Spleen (tissue), 11 donors: ENCODE measurements at regions not wholly inside any gene's neighbourhood (a gene's known extent, or its start where the extent isn't known, plus 50 kb on each side); places are given as distances from the start of the nearest gene placed in this dataset.

ENCODE experiments used
- DNase-seq: peaks from one replicate; pipeline ENCODE4 v3.0.0-alpha.2; 2020
- H3K27ac ChIP-seq, 8 donors: fragments of 200-600 bp; sonication (generic) in 7 of 8; 1 replicate in 4 of 8; 2 replicates in 4 of 8; pipeline versions ENCODE4 v1.5.0 to v1.8.0; 2016 to 2021; ENCODE audit warnings: inconsistent platforms in 4 of 8, mild to moderate bottlenecking in 4 of 8, moderate library complexity in 1 of 8
- H3K27me3 ChIP-seq, 7 donors: fragments of 200-600 bp; sonication (generic) in 6 of 7; replicated peaks in 1 of 7; 1 replicate in 4 of 7; 2 replicates in 3 of 7; pipeline versions ENCODE4 v1.5.0 to v1.8.0; 2016 to 2021; ENCODE audit warnings: inconsistent platforms in 3 of 7, mild to moderate bottlenecking in 1 of 7
- H3K36me3 ChIP-seq, 6 donors: fragments of 200-600 bp; sonication (generic) in 5 of 6; 1 replicate in 4 of 6; 2 replicates in 2 of 6; pipeline versions ENCODE4 v1.5.0 to v1.8.0; 2016 to 2021; ENCODE audit warnings: inconsistent platforms in 2 of 6
- H3K4me1 ChIP-seq, 6 donors: fragments of 200-600 bp; sonication (generic) in 5 of 6; 1 replicate in 3 of 6; 2 replicates in 3 of 6; pipeline versions ENCODE4 v1.5.0 to v1.8.0; 2016 to 2021; ENCODE audit warnings: inconsistent platforms in 3 of 6
- H3K4me3 ChIP-seq, 8 donors: fragments of 200-600 bp; sonication (generic) in 7 of 8; 1 replicate in 4 of 8; 2 replicates in 4 of 8; pipeline versions ENCODE4 v1.5.0 to v1.8.0; 2016 to 2021; ENCODE audit warnings: inconsistent platforms in 4 of 8, mild to moderate bottlenecking in 4 of 8, moderate library complexity in 2 of 8
- H3K9me3 ChIP-seq, 8 donors: fragments of 200-600 bp; sonication (generic) in 7 of 8; 1 replicate in 4 of 8; 2 replicates in 4 of 8; pipeline versions ENCODE4 v1.5.0 to v1.8.0; 2016 to 2021; ENCODE audit warnings: inconsistent platforms in 4 of 8
- POLR2A ChIP-seq, 3 donors: fragments of 450-650 bp; IDR thresholded peaks; one replicate each; pipeline ENCODE4 v1.5.1; 2017; ENCODE audit warnings: antibody characterized with exemption in 3 of 3, mild to moderate bottlenecking in 1 of 3
- POLR2AphosphoS5 ChIP-seq, 3 donors: sonication (generic); formaldehyde crosslinking; IDR thresholded peaks; one replicate each; pipeline ENCODE4 v1.5.1; 2017; ENCODE audit warnings: antibody characterized with exemption in 3 of 3
- WGBS, 5 donors: extraction: QIAGEN DNeasy Blood & Tissue Kit in 3 of 5; methylation state at CpG; one replicate each; pipeline versions ENCODE4 v1.1.5 to v1.1.7; 2013 to 2018; 5-methylcytosine and 5-hydroxymethylcytosine counted together
- intact Hi-C: fragments of 100-400 bp; cut with DNase I; formaldehyde crosslinking; loops from one replicate; pipeline ENCODE4 v1.15.0; 2023; ENCODE audit warnings: low total_unique reads
- TF ChIP-seq, protein P1 (sequence below), 11 experiments: fragments of 200-600 bp in 7 of 11; fragments of 450-650 bp in 4 of 11; sonication (generic) in 4 of 11; IDR thresholded peaks in 8 of 11; conservative IDR thresholded peaks in 3 of 11; 1 replicate in 7 of 11; 2 replicates in 4 of 11; pipeline versions ENCODE4 v1.4.0 to v1.8.0; 2016 to 2021; ENCODE audit warnings: antibody characterized with exemption in 11 of 11, inconsistent platforms in 4 of 11, mild to moderate bottlenecking in 1 of 11
- donor health status: healthy with polysubstance abuse.
- donor health status: DM: no; HTN: no; CAD: no; lungs with moderate emphysema.
- donor health status: DM: no; HTN: no; CAD: no.
- donor health status: Bipolar disorder and iron deficiency.
- donor health status: healthy.
- donor health status: DM: no; HTN: no; CAD: no.
- donor health status: DM: yes; HTN: yes; CAD: no.

DNA sequence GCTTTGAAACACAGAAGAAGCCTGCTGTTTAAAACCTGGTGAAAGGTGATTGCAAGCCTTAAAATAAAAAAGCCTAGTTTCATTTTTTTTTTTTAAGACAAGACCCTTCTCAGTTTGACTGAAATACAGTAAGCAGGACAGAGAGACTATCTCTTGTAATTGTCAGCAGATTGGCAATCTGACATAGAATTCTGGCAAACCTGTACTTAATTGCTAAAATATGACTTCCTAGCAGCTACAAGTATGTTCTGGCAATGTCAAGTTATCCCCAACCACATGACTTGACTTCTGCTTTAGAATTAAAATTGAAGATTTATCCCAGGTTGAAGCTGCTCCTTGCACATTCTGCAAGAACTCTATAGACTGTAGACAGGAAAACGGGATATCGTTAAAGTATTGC, 232.8 kb upstream of the NR2F2 start:
- DNase-seq: no peak
- WGBS, 5 donors: 66 to 86% (median 81%) methylated on average over 2 of the region's 2 CpGs
- H3K27me3 ChIP-seq: no peaks in the 10 kb centered on the region
- H3K27ac ChIP-seq: no peak overlapping the region
- no peaks in the 10 kb centered on the region for H3K36me3 ChIP-seq
- H3K9me3 ChIP-seq: no peaks in the 10 kb centered on the region
- TF ChIP-seq, protein P1, sequence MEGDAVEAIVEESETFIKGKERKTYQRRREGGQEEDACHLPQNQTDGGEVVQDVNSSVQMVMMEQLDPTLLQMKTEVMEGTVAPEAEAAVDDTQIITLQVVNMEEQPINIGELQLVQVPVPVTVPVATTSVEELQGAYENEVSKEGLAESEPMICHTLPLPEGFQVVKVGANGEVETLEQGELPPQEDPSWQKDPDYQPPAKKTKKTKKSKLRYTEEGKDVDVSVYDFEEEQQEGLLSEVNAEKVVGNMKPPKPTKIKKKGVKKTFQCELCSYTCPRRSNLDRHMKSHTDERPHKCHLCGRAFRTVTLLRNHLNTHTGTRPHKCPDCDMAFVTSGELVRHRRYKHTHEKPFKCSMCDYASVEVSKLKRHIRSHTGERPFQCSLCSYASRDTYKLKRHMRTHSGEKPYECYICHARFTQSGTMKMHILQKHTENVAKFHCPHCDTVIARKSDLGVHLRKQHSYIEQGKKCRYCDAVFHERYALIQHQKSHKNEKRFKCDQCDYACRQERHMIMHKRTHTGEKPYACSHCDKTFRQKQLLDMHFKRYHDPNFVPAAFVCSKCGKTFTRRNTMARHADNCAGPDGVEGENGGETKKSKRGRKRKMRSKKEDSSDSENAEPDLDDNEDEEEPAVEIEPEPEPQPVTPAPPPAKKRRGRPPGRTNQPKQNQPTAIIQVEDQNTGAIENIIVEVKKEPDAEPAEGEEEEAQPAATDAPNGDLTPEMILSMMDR (IDR thresholded peaks at IDR 0.05 in 8 of 11, conservative IDR thresholded peaks at IDR 0.05 in 3 of 11): no peak
- no peak for TF ChIP-seq POLR2A (IDR thresholded peaks at IDR 0.05)
- intact Hi-C loops: no loop called here
- no peaks in the 10 kb centered on the region for H3K4me1 ChIP-seq
- no peak overlapping the region for H3K4me3 ChIP-seq

GRCh38 chr15:96102631-96103030, 227.9 kb upstream of the NR2F2 start:
- no peak for TF ChIP-seq POLR2A (IDR thresholded peaks at IDR 0.05)
- TF ChIP-seq, protein P1 (IDR thresholded peaks at IDR 0.05 in 8 of 11, conservative IDR thresholded peaks at IDR 0.05 in 3 of 11): no peak
- TF ChIP-seq POLR2AphosphoS5 (IDR thresholded peaks at IDR 0.05): no peak
- intact Hi-C loops: no loop called here
- WGBS, 5 donors: 64 to 83% (median 69%) methylated on average over 6 of the region's 6 CpGs
- H3K27ac ChIP-seq: no peak overlapping the region
- DNase-seq: no peak
- no peaks in the 10 kb centered on the region for H3K9me3 ChIP-seq
- H3K4me1 ChIP-seq: no peaks in the 10 kb centered on the region
- no peaks in the 10 kb centered on the region for H3K27me3 ChIP-seq
- H3K36me3 ChIP-seq: no peaks in the 10 kb centered on the region
- H3K4me3 ChIP-seq: no peak overlapping the region

DNA sequence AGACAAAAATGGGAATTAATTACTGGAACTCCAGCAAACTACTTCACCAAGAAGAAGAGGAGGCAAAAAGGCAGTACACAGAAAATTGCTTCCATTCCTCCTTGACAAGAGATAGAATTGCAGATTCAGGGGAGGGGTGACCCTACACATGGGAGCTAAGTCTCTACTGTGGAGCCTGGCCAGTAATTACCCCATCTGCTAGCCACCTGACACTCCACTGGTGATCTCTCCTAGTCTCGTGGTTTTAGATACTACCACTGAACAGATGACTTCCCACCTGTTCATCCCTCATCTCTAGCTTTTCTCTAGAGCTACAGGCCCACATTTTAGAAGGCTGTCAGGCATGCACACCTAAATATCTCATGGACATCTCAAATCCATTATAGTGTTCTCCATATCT, 224.3 kb upstream of the NR2F2 start:
- no peak overlapping the region for H3K27ac ChIP-seq
- 65 to 92% (median 83%) methylated on average over 1 of the region's 1 CpG for WGBS, 5 donors
- no peaks in the 10 kb centered on the region for H3K9me3 ChIP-seq
- TF ChIP-seq POLR2A (IDR thresholded peaks at IDR 0.05) (no peak), POLR2AphosphoS5 (IDR thresholded peaks at IDR 0.05) (no peak)
- TF ChIP-seq, protein P1 (IDR thresholded peaks at IDR 0.05 in 8 of 11, conservative IDR thresholded peaks at IDR 0.05 in 3 of 11): no peak
- no peaks in the 10 kb centered on the region for H3K4me1 ChIP-seq
- no peaks in the 10 kb centered on the region for H3K36me3 ChIP-seq
- H3K4me3 ChIP-seq: no peak overlapping the region
- no peaks in the 10 kb centered on the region for H3K27me3 ChIP-seq
- intact Hi-C loops: no loop called here
- no peak for DNase-seq

GRCh38 chr15:96106628-96107027, 223.9 kb upstream of the NR2F2 start:
- DNase-seq: no peak
- WGBS, 5 donors: 77 to 92% (median 87%) methylated on average over 5 of the region's 5 CpGs

More at GRCh38 chr15:96106628-96107027, 223.9 kb upstream of the NR2F2 start:
- H3K36me3 ChIP-seq: no peaks in the 10 kb centered on the region
- no peaks in the 10 kb centered on the region for H3K9me3 ChIP-seq
- no peaks in the 10 kb centered on the region for H3K27me3 ChIP-seq
- no peak overlapping the region for H3K4me3 ChIP-seq
- TF ChIP-seq, protein P1 (IDR thresholded peaks at IDR 0.05 in 8 of 11, conservative IDR thresholded peaks at IDR 0.05 in 3 of 11): no peak
- TF ChIP-seq POLR2A (IDR thresholded peaks at IDR 0.05): no peak
- H3K27ac ChIP-seq: no peak overlapping the region
- intact Hi-C loops: no loop called here
- no peaks in the 10 kb centered on the region for H3K4me1 ChIP-seq
